SK-N-MC (cell line): ENCODE measurements at regions not wholly inside any gene's neighbourhood (a gene's known extent, or its start where the extent isn't known, plus 50 kb on each side); places are given as distances from the start of the nearest gene placed in this dataset.

Experiments used
- EZH2 ChIP-seq: fragments of 200-600 bp; sonication (generic); IDR thresholded peaks from one replicate; pipeline ENCODE4 v1.6.1; 2017; ENCODE audit warnings: antibody characterized with exemption
- FOXP2 ChIP-seq: optimal IDR thresholded peaks from 2 replicates; pipeline ENCODE3; 2011; ENCODE audit warnings: mild to moderate bottlenecking, moderate library complexity; ENCODE audit not compliant: insufficient read depth; ENCODE audit errors: extremely low read length, control extremely low read depth
- POLR2AphosphoS5 ChIP-seq: IDR thresholded peaks from 2 replicates; pipeline ENCODE4 v1.6.1; 2012; ENCODE audit warnings: mild to moderate bottlenecking, low read depth, low read length, borderline replicate concordance

DNA sequence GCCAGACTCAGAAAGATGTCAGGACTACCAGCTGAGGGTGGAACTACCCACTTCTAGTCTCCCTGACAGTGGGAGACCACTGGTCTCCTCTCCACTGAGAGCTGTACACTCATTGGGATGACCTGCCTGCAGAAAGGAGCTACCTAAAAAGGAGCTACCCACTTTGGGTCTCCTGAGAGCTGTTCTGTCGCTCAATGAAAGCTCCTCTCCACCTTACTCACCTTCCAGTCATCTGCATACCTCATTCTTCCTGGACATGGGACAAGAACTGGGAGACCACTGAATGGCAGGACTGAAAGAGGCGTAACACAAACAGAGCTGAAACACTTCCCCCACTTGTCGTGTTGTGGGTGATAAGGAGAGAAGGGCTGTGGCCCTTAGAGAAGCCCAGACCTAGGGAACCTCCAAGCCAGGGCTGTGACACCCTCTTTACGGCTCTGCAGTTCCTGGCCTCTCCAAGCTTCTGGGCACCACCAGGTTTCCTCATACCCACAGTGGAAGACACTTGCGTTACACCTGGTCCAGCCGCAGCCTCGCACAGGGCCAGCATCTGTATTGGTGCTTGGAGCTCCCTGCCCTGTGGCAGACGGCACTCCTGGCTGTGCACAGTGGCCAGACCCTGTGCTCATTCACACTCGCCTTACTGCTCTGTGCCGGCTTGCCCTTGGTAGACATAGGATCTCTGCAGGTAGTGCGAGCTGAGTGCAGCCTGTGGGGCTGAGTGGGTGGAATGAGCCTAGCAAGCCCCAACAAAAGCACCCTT, 54.9 kb upstream of the SLITRK6 start:
- TF ChIP-seq POLR2AphosphoS5 (no peak), FOXP2 (no peak), EZH2 (no peak)
